HG03378 (cell line): ENCODE measurements at regions not wholly inside any gene's neighbourhood (a gene's known extent, or its start where the extent isn't known, plus 50 kb on each side); places are given as distances from the start of the nearest gene placed in this dataset.

Experiments used
- ATAC-seq: cut with Tn5 transposase; IDR thresholded peaks from one replicate; pipeline ENCODE4 v1.9.1; 2021; ENCODE audit warnings: mild to moderate bottlenecking, moderate library complexity; ENCODE audit not compliant: unreplicated experiment

DNA sequence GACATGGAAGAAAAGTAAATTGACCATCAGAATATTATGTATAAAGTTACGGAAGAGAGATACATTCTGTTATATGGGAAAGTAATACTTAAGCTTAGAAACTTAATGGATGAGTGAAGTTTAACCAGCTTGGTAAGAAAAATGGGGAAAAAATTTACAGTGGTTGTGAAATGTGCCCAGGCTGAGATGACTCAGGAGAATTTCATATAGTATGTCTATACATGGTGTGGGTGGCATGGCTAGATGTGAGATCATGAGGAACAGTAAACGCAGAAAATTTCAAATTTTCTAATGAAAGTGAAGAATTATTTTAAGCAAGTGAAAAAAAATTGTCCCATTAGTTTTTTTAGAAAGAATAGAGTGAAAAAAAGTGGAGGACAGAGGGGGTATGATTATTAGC, 552.5 kb upstream of the SORCS1 start:
- ATAC-seq = no peak

DNA sequence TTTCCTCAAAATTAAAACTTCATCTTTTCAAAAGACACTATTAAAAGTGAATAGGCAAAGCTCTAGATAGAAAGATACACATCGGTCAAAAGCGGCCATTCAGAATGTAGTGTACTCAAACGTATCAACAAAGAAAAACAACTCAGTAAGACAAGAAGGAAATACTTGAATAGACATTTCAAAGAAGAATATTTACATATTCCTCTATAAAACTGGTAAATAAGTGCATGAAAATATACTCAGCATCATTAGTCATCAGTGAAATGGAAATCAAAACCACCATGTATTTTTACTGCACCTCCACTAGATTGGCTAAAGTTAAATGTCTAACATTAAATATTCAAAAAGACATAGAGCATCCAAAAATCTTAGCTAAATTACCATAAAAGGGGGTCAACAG, 551.1 kb upstream of the SORCS1 start:
- no peak for ATAC-seq

DNA sequence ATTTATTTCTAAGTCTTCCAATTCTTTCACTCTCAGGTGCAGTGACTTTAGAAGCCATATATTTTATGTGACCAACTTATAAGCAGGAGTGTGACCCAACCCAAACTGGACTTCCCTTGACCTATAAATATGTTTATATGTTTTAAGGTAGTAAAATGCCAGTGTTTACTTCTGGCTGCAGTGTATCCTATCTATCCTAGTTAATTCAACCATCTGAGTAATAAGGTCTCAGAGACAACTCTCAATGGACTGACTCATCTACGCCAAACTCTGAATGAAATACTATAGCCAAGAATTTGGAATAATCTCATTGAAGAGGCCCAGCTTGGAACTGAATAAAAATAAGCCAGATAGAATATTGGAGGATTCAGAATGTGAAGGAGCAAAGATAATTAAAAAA, 544.5 kb upstream of the SORCS1 start:
- no peak for ATAC-seq

DNA sequence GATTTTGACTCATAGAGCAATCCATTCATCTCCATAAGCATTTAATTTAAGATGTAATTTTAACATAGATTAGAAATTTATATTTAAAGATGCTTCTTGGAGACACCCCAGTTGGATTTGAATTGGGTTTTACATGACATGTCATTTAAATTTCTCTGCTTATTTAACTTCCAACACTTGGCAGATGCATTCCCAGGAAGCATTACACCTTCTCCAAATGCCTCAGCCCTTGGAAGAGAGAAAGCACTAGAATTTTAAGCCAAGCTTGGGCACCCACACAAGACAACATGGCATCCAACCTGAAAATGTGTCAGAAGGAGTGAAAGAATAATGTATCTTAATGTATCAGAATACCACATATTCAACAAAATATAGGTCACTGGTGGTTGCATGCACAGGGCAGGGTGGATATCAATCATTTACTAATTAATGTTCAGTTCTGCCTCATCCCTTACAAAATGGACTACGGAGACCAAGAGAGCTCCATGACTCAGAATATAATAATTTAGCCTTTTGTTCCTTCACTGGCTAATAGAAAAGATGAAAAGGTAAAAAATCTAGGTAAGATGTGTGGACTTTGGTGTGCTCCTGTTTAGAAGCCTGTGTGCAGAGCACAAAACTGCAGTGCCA, 541.7 kb upstream of the SORCS1 start:
- no peak for ATAC-seq

DNA sequence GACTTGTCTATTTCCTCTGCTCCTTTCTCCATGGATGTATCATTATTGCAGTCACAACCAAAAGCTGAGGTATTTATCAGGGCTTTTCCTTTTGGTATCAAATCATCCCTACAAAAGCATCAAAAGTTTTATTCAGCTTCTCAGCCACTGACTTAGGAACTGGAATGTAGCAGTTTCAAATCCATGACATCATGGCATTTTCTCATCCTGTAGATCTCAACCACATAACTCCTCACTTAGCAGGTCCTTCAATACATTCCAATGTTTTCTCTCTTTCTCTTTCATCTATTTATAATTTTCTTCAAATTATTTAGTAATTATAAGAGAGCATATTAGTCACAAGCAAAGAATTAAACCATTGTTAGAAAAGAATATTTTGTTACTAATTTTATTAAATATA, 537.4 kb upstream of the SORCS1 start:
- no peak for ATAC-seq

DNA sequence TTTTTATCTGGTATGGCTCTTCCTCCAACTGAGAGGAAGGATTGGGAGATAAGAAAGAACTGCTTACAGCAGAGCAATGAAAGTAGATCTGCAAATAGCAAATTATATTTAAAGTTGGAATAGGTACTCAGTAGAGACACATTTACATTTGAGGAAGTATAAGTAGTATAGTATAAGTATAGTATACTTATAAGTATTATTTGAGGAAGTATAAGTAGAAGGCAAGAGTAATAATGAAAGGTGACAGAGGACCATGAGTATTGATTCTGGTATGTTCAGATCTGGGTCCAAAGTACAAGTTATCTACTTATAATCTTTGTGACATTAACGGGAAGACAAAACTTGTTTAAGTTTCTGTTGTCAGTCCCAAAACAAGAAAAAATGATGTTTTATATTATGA, 527.6 kb upstream of the SORCS1 start:
- ATAC-seq = peak; percentile 66

DNA sequence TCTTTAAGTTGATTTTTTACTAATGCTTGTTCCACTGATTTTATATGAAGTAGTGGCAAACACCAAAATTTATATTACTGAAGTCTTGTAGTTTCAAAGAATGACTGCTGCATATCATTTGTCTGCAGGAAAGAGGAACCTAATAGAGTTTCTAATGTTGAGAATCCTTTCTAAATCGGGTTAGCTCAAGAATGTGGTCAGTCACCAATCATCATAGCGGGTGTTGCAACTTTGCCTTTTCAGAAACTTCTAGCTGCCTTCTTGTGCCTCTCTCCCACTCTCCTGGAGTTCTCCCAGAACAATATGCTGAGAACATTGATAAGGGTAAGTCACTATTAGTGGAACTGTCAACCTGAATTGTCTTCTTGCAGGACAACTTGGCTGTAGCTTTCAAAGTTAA, 524.8 kb upstream of the SORCS1 start:
- ATAC-seq = no peak

DNA sequence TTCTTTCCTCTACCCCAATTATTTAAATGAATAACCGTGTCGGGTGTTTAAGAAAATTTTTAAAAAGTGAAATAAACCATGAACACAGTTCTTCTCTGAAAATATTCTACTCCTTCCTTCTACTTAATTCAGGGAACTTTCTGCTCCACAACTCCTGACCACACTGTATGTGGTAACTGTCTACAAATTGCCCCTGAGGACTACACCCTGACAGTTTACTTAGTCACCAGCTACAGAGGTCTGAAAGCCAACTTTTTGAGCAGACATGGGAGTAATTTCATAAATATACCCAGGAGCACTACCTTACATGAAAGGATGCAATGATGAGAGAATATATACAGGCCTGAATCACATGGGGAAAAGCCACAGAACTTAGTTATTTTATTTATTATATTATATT, 523.2 kb upstream of the SORCS1 start:
- no peak for ATAC-seq

DNA sequence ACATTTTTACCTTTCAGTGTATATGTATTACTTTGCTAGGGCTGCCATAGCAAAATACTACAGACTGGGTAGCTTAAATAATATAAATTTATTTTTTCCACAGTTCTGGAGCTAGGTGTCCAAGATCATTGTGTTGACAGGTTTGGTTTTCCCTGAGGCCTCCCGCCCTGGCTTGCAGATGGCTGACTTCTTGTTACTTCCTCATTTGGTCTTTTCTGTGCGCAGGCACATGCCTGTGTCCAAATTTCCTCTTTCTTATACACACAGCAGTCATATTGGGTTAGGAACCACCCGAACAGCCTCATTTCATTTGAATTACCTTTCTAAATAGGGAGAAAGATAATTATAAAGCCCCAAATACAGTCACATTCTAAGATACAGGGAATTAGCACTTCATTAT, 521.6 kb upstream of the SORCS1 start:
- peak; percentile 66 for ATAC-seq

DNA sequence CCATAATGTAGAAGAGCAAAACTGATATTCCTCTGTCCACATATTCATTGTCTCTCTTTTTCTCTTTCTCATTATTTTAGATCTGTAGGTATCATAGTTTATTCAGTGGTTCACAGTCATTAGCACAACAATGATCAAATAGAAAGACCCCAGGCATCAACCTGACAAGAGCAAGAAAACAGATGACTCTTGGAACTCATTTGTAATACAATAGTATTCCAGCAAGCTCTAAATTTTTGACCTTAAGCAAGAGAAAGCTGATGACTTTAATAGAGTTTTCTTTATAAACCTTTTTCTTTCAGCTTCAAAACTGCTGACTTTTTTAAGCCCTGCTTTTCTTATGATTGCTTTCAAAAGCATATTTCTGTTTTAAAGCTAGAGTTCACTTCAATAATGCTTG, 507.5 kb upstream of the SORCS1 start:
- ATAC-seq = no peak

DNA sequence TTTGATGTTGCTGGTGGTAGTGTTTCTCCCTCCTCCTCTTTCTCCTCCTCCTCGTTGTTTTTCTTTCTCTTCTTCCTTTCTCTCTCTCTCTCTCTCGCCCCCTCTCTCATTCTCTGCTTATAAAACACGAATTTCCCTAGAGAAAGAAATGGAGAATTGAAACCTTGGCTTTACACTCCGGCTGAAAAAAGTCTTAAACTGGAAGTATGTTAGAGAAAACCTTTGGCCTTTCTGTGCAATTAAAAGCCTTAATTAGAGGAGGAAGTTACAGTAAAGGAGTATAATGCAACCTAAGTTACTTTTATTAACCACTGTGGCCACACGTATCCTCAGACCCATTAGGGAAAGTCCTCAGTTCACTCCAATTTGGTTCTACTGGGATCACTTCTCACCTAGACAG, 501.7 kb upstream of the SORCS1 start:
- ATAC-seq = no peak

DNA sequence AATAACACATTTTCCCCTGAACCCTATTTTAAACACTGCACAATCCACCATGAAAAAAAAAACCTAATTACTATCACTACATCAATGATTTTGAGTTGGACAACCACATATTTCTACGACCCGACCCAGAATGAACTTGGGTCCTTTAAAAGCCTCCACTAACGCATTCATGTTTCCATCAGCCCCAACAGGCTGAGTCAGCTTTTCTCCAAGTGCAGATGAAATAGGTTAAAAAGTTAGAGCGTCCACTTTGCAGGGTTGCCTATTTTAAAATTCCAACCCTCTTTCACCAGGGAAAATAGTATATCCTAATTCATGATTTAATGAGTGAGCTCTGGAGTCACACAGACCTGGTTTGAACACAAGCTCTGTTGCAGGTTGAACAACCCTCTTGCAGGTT, 501.0 kb upstream of the SORCS1 start:
- no peak for ATAC-seq

DNA sequence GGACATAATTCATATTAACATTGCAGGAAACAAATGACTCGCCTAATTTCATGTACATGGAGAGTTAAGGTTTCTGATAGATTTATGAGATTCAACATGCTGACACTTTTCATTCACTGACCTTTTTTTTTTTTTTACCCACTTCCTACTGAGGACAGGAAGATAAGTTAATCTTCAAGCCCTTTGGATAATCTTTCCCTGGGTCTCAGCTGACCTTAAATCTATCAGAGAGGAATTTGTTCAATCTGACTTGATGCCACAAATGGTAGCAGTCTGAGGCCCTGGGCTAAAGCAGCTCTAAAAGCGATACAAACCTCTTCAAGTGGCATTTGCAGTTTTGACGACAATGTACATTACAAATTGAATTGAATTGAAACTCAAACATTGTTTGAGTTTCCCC, 493.3 kb upstream of the SORCS1 start:
- no peak for ATAC-seq

DNA sequence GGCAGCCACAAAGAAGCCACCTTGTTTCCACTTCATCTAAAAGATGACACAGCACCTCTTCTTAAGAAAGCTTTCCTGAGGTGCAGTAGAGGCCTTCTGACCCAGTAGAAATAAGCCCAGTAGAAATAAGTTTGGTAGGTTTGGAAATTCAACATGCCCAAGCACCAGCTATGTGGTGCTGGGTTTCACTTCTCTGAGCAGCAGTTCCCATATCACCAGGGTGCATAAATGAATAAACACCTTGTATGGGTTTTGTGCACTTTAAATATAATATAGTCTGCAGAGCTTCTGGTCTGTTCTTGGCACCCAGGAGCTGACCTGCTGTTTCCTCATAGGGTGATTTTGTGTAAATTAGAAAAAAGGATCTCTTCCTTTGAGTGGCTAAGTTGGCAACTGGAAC, 492.4 kb upstream of the SORCS1 start:
- ATAC-seq = no peak

DNA sequence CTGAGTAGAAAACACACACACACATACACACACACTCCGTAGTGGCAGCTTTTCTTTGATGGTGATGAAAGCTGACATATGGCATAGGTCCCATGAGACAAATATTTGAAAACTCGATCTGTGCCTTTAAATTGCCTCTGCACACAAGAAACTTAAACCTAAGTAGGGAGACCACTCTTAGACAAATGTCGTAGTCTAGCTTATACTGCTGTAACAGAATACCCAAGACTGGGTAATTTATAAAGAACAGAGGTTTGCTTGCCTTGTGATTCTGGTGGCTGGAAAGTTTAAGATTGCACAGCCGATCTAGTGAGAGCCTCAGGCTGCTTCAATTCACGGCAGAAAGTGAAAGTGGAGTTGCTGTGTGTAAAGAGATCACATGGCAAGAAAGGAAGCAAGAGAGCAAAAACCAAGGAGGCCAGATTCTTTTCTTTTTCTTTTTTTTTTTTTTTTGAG, 489.4 kb upstream of the SORCS1 start:
- peak; percentile 82 for ATAC-seq

DNA sequence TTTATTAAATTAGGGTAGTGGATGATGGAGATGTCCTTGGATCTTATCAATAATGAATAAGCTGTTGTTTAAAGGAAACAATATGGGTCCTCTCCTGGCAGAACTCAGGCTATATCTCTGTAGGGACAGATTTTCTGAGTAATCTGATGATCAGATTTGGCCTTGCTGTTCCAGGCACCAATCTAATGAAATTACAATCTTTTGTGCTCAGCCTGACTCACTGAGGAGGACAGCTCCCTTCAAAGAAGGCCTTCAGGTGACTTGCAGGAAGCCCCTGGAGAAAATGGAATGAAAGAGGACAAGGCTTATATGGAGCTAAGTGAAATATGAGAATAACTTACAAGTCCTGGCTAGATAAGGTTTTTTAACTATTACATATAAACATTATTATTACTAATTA, 486.4 kb upstream of the SORCS1 start:
- no peak for ATAC-seq

DNA sequence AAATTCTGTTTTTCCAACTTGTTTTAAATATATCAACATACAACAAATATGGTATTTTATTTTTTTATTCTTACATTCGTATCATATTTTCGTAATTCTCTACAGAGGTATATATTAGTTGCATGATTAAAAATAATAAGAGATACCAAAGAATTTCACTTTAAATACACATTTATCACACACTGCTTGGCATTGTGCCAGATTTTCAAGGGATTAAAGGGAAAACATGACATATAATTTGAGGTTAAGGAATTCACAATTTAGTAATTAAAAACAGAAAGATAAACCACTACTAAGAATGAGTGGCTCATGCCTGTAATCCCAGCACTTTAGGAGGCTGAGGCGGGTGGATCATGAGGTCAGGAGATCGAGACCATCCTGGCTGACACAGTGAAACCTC, 484.7 kb upstream of the SORCS1 start:
- no peak for ATAC-seq

DNA sequence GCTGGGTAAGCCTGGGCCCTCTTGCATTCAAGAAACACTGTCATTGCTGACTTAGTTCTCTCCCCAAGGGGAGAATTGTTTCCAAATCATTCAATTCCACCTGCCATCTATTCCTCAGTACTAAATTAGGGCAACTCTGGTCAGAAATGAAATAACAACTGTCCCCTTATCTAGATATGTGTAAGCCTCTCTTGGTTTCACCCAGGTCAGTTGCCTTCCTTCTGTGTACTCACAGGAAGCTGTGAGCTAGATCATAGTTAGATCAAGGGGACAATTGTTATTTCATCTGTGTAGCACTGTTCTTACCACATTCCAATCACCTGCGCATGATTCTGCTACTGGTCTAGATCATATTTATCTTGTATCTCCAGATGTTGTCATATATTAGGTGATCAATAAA, 483.0 kb upstream of the SORCS1 start:
- no peak for ATAC-seq

DNA sequence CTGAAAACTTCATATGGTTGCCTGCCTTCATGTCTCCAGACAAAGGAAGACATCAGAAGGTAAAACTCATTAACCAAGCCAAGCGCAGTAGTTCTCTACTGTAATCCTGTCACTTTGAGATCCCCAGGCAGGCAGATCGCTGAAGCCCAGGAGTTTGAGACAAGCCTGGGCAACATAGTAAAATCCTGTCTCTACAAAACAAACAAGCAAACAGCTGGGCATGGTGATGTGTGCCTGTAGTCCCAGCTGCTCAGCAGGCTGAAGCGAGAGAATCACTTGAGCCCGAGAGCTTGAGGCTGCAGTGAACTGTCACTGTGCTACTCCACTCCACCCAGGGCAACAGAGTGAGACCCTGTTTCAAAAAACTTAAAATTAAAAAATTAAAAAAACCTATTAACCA, 467.4 kb upstream of the SORCS1 start:
- no peak for ATAC-seq

DNA sequence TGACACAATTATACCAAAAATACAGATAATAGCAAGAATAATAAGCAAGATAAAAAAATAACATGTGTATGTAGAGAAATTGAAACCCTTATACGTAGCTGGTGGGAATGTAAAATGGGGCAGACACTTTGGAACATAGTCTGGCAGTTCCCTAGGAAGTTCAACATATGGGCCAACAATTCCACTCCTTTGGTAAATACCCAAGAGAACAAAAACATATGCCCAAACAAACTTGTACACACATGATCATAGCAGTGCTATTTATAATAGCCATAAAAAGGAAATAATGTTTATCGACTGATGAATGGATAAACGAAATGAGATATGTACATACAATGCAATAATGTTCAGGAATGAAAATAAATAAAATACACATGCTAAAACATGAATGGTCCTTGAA, 462.4 kb upstream of the SORCS1 start:
- ATAC-seq = no peak

DNA sequence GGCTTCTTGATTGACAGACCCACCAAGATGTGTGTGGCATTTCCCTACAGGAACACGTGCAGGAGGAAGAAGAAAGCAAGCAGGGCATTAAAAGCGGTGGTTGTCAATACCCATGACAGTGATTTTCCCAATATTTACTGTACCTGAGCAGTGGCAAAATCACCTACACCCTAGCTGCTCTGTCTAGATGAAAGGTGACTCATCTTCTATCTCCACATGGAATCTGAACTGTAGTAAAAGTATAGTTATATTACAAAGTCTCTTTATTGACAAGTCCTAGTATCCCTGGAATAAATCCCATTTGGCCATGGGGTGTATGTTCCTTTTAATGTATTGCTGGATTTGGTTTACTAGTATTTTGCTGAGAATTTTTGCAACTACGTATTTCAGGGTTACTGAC, 458.8 kb upstream of the SORCS1 start:
- ATAC-seq = no peak

DNA sequence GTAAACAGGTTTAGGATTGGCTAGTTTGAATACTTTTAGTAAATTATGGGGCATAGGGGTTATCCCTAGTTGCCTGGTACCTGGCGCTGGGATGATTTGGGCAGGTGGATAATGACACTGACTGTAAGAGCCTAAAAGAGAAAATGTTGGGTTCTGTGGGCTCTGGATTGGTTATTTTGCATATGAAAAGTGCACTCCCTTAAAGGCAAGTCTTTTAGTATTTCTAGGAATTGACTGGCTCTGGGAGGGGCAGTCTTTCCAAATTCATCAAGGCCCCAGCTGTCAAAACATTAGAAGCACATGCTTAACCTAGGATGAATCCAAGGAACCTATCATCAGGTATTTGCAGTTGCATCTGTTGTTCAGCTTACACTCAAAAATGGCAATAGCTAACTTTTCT, 454.6 kb upstream of the SORCS1 start:
- no peak for ATAC-seq

DNA sequence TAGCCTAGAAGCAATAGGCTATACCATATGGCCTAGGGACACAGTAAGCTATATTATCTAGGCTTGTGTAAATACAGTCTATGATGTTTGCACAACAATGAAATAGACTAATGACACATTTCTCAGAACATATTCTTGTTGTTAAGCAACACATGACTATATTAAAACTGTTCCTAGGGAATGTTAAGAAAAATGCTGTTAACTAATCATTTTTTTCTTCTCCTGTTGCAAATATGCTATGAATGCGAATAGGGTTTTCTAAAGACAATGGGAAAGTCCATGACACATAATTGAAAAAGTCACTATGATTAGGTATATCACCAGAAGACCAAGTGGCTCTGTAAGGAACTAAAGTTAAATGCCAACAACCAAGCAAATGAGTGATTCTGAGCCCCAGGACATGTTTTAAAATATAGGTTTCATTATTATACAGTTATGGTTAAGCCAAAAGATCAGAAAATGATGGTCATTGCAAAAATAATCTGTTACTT, 454.0 kb upstream of the SORCS1 start:
- ATAC-seq = no peak
